HEK293 (cell line): ENCODE measurements at regions not wholly inside any gene's neighbourhood (a gene's known extent, or its start where the extent isn't known, plus 50 kb on each side); places are given as distances from the start of the nearest gene placed in this dataset.

Experiments used
- HOXA7 ChIP-seq: sonication (generic); formaldehyde crosslinking; IDR thresholded peaks from 2 replicates; pipeline ENCODE4 v1.8.1; 2022; ENCODE audit warnings: missing genetic modification reagents, borderline replicate concordance
- HOXD13 ChIP-seq: sonication (generic); formaldehyde crosslinking; IDR thresholded peaks from 2 replicates; pipeline ENCODE4 v1.8.0; 2022; ENCODE audit warnings: missing genetic modification reagents, borderline replicate concordance
- SALL2 ChIP-seq: fragments of 450-650 bp; formaldehyde crosslinking; IDR thresholded peaks from 2 replicates; pipeline ENCODE4 v1.5.0; 2017; ENCODE audit warnings: missing biosample characterization, mild to moderate bottlenecking, missing genetic modification characterization, borderline replicate concordance
- YY1 ChIP-seq: fragments of 450-650 bp; formaldehyde crosslinking; IDR thresholded peaks from 2 replicates; pipeline ENCODE4 v1.5.1; 2018; ENCODE audit warnings: missing biosample characterization, missing genetic modification characterization
- ZBTB1 ChIP-seq: fragments of 450-650 bp; formaldehyde crosslinking; IDR thresholded peaks from 2 replicates; pipeline ENCODE4 v1.5.1; 2016; ENCODE audit warnings: missing biosample characterization, missing genetic modification characterization
- ZBTB17 ChIP-seq: fragments of 450-650 bp; formaldehyde crosslinking; IDR thresholded peaks from 2 replicates; pipeline ENCODE4 v1.5.1; 2016; ENCODE audit warnings: missing biosample characterization, missing genetic modification characterization
- ZNF157 ChIP-seq: fragments of 450-650 bp; formaldehyde crosslinking; IDR thresholded peaks from 2 replicates; pipeline ENCODE4 v1.5.1; 2016; ENCODE audit warnings: missing biosample characterization, missing genetic modification characterization
- ZNF701 ChIP-seq: fragments of 450-650 bp; formaldehyde crosslinking; IDR thresholded peaks from 2 replicates; pipeline ENCODE4 v1.5.1; 2016; ENCODE audit warnings: missing biosample characterization, missing genetic modification characterization
- ZNF791 ChIP-seq: fragments of 450-650 bp; formaldehyde crosslinking; IDR thresholded peaks from 2 replicates; pipeline ENCODE4 v1.5.1; 2016; ENCODE audit warnings: missing biosample characterization, missing genetic modification characterization
- TF ChIP-seq, protein P1 (sequence below): fragments of 450-650 bp; formaldehyde crosslinking; IDR thresholded peaks from 2 replicates; pipeline ENCODE4 v1.5.1; 2016; ENCODE audit warnings: missing biosample characterization, missing genetic modification characterization
- TF ChIP-seq, protein P2 (sequence below): fragments of 450-650 bp; formaldehyde crosslinking; IDR thresholded peaks from 2 replicates; pipeline ENCODE4 v1.5.1; 2016; ENCODE audit warnings: missing biosample characterization, missing genetic modification characterization
- TF ChIP-seq, protein P3 (sequence below): fragments of 450-650 bp; formaldehyde crosslinking; IDR thresholded peaks from 2 replicates; pipeline ENCODE4 v1.5.1; 2016; ENCODE audit warnings: missing biosample characterization, missing genetic modification characterization
- TF ChIP-seq, protein P4 (sequence below): fragments of 450-650 bp; formaldehyde crosslinking; IDR thresholded peaks from 2 replicates; pipeline ENCODE4 v1.5.1; 2016; ENCODE audit warnings: missing biosample characterization, missing genetic modification characterization
- TF ChIP-seq, protein P5 (sequence below): fragments of 450-650 bp; formaldehyde crosslinking; IDR thresholded peaks from 2 replicates; pipeline ENCODE4 v1.5.1; 2016; ENCODE audit warnings: missing biosample characterization, missing genetic modification characterization

GRCh38 chr6:90383196-90383822 is 86.7 kb upstream of the BACH2 start:
- TF ChIP-seq YY1 (tag by site-specific recombination) (no peak), ZBTB17 (tag by site-specific recombination) (no peak), ZNF701 (tag by site-specific recombination) (no peak), HOXA7 (CRISPR knock-in tag) (no peak), SALL2 (tag by site-specific recombination) (no peak), ZBTB1 (tag by site-specific recombination) (no peak), ZNF791 (no peak), HOXD13 (CRISPR knock-in tag) (no peak), ZNF157 (tag by site-specific recombination) (no peak)
- TF ChIP-seq, protein P1, sequence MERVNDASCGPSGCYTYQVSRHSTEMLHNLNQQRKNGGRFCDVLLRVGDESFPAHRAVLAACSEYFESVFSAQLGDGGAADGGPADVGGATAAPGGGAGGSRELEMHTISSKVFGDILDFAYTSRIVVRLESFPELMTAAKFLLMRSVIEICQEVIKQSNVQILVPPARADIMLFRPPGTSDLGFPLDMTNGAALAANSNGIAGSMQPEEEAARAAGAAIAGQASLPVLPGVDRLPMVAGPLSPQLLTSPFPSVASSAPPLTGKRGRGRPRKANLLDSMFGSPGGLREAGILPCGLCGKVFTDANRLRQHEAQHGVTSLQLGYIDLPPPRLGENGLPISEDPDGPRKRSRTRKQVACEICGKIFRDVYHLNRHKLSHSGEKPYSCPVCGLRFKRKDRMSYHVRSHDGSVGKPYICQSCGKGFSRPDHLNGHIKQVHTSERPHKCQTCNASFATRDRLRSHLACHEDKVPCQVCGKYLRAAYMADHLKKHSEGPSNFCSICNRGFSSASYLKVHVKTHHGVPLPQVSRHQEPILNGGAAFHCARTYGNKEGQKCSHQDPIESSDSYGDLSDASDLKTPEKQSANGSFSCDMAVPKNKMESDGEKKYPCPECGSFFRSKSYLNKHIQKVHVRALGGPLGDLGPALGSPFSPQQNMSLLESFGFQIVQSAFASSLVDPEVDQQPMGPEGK (tag by site-specific recombination): no peak
- TF ChIP-seq, protein P2, sequence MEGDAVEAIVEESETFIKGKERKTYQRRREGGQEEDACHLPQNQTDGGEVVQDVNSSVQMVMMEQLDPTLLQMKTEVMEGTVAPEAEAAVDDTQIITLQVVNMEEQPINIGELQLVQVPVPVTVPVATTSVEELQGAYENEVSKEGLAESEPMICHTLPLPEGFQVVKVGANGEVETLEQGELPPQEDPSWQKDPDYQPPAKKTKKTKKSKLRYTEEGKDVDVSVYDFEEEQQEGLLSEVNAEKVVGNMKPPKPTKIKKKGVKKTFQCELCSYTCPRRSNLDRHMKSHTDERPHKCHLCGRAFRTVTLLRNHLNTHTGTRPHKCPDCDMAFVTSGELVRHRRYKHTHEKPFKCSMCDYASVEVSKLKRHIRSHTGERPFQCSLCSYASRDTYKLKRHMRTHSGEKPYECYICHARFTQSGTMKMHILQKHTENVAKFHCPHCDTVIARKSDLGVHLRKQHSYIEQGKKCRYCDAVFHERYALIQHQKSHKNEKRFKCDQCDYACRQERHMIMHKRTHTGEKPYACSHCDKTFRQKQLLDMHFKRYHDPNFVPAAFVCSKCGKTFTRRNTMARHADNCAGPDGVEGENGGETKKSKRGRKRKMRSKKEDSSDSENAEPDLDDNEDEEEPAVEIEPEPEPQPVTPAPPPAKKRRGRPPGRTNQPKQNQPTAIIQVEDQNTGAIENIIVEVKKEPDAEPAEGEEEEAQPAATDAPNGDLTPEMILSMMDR (tag by site-specific recombination): no peak
- TF ChIP-seq, protein P3, sequence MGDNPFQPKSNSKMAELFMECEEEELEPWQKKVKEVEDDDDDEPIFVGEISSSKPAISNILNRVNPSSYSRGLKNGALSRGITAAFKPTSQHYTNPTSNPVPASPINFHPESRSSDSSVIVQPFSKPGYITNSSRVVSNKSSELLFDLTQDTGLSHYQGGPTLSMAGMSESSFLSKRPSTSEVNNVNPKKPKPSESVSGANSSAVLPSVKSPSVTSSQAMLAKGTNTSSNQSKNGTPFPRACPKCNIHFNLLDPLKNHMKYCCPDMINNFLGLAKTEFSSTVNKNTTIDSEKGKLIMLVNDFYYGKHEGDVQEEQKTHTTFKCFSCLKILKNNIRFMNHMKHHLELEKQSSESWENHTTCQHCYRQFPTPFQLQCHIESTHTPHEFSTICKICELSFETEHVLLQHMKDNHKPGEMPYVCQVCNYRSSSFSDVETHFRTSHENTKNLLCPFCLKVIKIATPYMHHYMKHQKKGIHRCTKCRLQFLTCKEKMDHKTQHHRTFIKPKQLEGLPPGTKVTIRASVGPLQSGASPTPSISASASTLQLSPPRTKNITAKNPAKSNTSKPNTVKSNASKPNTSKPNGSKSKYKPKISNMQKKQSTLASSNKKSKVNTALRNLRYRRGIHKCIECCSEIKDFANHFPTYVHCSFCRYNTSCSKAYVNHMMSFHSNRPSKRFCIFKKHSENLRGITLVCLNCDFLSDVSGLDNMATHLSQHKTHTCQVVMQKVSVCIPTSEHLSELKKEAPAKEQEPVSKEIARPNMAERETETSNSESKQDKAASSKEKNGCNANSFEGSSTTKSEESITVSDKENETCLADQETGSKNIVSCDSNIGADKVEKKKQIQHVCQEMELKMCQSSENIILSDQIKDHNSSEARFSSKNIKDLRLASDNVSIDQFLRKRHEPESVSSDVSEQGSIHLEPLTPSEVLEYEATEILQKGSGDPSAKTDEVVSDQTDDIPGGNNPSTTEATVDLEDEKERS (tag by site-specific recombination): no peak
- TF ChIP-seq, protein P4, sequence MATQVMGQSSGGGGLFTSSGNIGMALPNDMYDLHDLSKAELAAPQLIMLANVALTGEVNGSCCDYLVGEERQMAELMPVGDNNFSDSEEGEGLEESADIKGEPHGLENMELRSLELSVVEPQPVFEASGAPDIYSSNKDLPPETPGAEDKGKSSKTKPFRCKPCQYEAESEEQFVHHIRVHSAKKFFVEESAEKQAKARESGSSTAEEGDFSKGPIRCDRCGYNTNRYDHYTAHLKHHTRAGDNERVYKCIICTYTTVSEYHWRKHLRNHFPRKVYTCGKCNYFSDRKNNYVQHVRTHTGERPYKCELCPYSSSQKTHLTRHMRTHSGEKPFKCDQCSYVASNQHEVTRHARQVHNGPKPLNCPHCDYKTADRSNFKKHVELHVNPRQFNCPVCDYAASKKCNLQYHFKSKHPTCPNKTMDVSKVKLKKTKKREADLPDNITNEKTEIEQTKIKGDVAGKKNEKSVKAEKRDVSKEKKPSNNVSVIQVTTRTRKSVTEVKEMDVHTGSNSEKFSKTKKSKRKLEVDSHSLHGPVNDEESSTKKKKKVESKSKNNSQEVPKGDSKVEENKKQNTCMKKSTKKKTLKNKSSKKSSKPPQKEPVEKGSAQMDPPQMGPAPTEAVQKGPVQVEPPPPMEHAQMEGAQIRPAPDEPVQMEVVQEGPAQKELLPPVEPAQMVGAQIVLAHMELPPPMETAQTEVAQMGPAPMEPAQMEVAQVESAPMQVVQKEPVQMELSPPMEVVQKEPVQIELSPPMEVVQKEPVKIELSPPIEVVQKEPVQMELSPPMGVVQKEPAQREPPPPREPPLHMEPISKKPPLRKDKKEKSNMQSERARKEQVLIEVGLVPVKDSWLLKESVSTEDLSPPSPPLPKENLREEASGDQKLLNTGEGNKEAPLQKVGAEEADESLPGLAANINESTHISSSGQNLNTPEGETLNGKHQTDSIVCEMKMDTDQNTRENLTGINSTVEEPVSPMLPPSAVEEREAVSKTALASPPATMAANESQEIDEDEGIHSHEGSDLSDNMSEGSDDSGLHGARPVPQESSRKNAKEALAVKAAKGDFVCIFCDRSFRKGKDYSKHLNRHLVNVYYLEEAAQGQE (tag by site-specific recombination): no peak
- TF ChIP-seq, protein P5, sequence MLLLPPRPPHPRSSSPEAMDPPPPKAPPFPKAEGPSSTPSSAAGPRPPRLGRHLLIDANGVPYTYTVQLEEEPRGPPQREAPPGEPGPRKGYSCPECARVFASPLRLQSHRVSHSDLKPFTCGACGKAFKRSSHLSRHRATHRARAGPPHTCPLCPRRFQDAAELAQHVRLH (tag by site-specific recombination): no peak
